Thoracic aorta (tissue), 2 donors: ENCODE measurements at regions not wholly inside any gene's neighbourhood (a gene's known extent, or its start where the extent isn't known, plus 50 kb on each side); places are given as distances from the start of the nearest gene placed in this dataset.
"Not testable (repeated sequence)": the region's sequence is repeated elsewhere in the genome, so short reads cannot be mapped to it uniquely, and the experiment has no call there.

Experiments used
- ATAC-seq: fragments of 150-250 bp; one replicate; pipeline ENCODE4 v1.8.0; 2017; ENCODE audit warnings: low read depth; ENCODE audit not compliant: insufficient number of reproducible peaks, low FRiP score
- DNase-seq: peaks from one replicate; pipeline ENCODE4 v3.0.0-alpha.2; 2020; ENCODE audit warnings: low spot score
- H3K27ac ChIP-seq, 2 donors: fragments of 200-600 bp; sonication (generic); 1 replicate in 1 of 2; 2 replicates in 1 of 2; pipeline ENCODE4 v1.5.1; 2016; ENCODE audit warnings: mild to moderate bottlenecking in 2 of 2, moderate library complexity in 2 of 2
- H3K27me3 ChIP-seq: fragments of 200-600 bp; sonication (generic); replicated peaks from 2 replicates; pipeline ENCODE4 v1.6.0; 2016; ENCODE audit warnings: mild to moderate bottlenecking; ENCODE audit not compliant: insufficient read depth
- H3K36me3 ChIP-seq: fragments of 200-600 bp; sonication (generic); one replicate; pipeline ENCODE4 v1.5.1; 2016
- H3K4me1 ChIP-seq, 2 donors: fragments of 200-600 bp; sonication (generic); 1 replicate in 1 of 2; 2 replicates in 1 of 2; pipeline versions ENCODE4 v1.5.1 to v1.6.0; 2016; ENCODE audit warnings: low read depth in 2 of 2, mild to moderate bottlenecking in 1 of 2; ENCODE audit not compliant: control insufficient read depth in 1 of 2
- H3K4me3 ChIP-seq: fragments of 200-600 bp; sonication (generic); 2 replicates; pipeline ENCODE4 v1.5.1; 2016; ENCODE audit warnings: mild to moderate bottlenecking
- H3K9me3 ChIP-seq: fragments of 200-600 bp; sonication (generic); 2 replicates; pipeline ENCODE4 v1.5.1; 2016
- CTCF ChIP-seq: fragments of 200-600 bp; sonication (generic); IDR thresholded peaks from one replicate; pipeline ENCODE4 v1.5.1; 2019; ENCODE audit warnings: antibody characterized with exemption

- H3K36me3 ChIP-seq, result peaks cover 3% of the 10 kb centered on the region
- ATAC-seq (no peak), DNase-seq (no peak)
- no peak for TF ChIP-seq CTCF
- no peak overlapping the region for H3K27ac ChIP-seq
- no peaks in the 10 kb centered on the region for H3K9me3 ChIP-seq
- no peak overlapping the region for H3K4me3 ChIP-seq
- H3K27me3 ChIP-seq, result no peaks in the 10 kb centered on the region
- H3K4me1 ChIP-seq, result peaks cover 2 to 15% of the 10 kb centered on the region in 2 donors
Observed at GRCh38 chr5:60463179-60463868, 236.6 kb downstream of the DEPDC1B start.

- H3K27ac ChIP-seq, result no peak overlapping the region
- ATAC-seq, result no peak
- H3K4me1 ChIP-seq, result peaks cover 2 to 30% of the 10 kb centered on the region in 2 donors
- no peak for TF ChIP-seq CTCF
- H3K36me3 ChIP-seq, result peaks cover 3% of the 10 kb centered on the region
- no peak overlapping the region for H3K4me3 ChIP-seq
- no peaks in the 10 kb centered on the region for H3K27me3 ChIP-seq
- H3K9me3 ChIP-seq, result no peaks in the 10 kb centered on the region
- no peak for DNase-seq
Observed at GRCh38 chr5:60458666-60459065, 241.3 kb downstream of the DEPDC1B start.

GRCh38 chr5:60457233-60457632 lies 242.7 kb downstream of the DEPDC1B start:
- Histone ChIP-seq H3K36me3 (peaks cover 3% of the 10 kb centered on the region), H3K27me3 (no peaks in the 10 kb centered on the region), H3K9me3 (no peaks in the 10 kb centered on the region), H3K4me3 (no peak overlapping the region), H3K4me1 (peaks cover 0 to 23% of the 10 kb centered on the region in 2 donors), H3K27ac (no peak overlapping the region)
- DNase-seq (no peak), ATAC-seq (no peak)
- TF ChIP-seq CTCF, result no peak

GRCh38 chr5:60455589-60455988 lies 244.4 kb downstream of the DEPDC1B start:
- no peak overlapping the region for H3K4me3 ChIP-seq
- H3K4me1 ChIP-seq, result peaks cover 0 to 23% of the 10 kb centered on the region in 2 donors
- H3K9me3 ChIP-seq, result no peaks in the 10 kb centered on the region
- no peak overlapping the region for H3K27ac ChIP-seq
- H3K27me3 ChIP-seq, result no peaks in the 10 kb centered on the region
- no peaks in the 10 kb centered on the region for H3K36me3 ChIP-seq
- TF ChIP-seq CTCF, result no peak
- ATAC-seq (no peak), DNase-seq (no peak)

DNA sequence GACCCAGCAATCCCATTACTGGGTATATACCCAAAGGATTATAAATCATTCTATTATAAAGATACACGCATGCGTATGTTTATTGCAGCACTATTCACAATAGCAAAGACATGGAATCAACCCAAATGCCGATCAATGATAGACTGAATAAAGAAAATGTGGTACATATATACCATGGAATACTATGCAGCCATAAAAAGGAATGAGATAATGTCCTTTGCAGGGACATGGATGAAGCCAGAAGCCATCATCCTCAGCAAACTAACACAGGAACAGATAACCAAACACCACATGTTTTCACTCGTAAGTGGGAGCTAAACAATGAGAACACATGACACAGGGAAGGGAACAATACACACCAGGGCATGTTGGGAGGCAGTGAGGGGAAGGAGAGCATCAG lies 245.7 kb downstream of the DEPDC1B start:
- not testable (repeated sequence) for H3K9me3 ChIP-seq, H3K4me3 ChIP-seq, H3K27ac ChIP-seq, DNase-seq, H3K36me3 ChIP-seq, H3K27me3 ChIP-seq, ATAC-seq
- peaks cover 0 to 23% of the 10 kb centered on the region in 2 donors for H3K4me1 ChIP-seq
